NCI-H1105 (cell line): ENCODE measurements at regions not wholly inside any gene's neighbourhood (a gene's known extent, or its start where the extent isn't known, plus 50 kb on each side); places are given as distances from the start of the nearest gene placed in this dataset.

Experiments used
- DNase-seq: peaks from one replicate; lab custom pipeline; 2025; lab: John Stamatoyannopoulos, UW

DNA sequence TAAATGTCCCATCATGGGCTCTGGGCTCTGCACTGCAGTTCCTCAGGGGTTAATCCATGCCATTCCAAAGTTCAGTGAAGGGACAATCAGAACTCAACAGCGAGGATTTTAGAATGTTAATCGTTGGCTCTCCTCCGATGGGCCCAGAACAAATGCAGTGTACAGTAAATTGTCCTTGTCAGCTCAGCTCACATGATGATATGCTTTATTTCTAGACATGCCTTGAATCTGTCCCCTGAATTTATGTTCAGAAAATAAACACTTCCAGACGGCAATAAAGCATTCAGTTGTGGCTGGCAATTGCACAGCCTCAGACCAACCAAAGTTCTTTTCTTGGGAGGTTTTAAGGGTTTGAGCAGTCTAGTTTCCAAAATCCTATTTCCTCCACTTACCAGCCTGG lies 981.2 kb downstream of the BCL11A start:
- no peak for DNase-seq

DNA sequence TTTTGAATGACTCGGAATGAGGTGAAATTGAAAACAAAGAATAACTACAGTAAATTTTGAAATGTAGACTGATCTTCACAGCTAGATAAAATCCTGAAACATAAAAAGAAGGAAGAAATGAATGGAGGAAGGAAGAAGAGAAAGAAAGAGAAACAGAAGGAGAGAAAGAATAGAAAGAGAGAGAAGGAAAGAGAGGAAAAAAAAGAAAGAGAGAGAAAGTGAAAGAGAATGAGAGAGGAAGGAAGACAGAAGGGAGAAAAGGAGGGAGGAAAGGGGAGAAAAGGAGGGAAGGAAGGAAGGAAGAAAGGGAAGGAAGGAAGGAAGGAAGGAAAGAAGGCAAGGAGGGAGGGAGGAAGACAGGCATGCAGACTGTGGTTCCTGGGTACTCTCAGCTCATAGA lies 982.6 kb downstream of the BCL11A start:
- DNase-seq = no peak

DNA sequence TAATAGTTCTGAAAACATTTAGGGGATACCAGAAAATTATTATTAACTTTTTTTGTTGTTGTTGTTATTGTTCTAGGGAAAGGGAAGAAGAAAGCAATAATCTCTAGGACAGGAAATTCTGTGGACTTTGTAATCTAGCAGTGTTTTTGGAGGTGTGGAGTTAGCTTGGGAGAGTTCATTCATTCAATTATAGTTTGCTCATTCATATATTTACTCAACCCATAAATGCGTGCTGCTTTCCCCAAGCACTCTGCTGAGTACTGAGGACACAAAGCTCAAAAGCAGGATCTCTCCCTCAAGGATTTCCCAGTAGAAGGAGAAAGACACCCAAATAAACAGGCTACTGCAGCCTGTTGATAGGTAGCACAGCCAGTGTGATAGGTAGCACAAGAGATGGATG lies 984.3 kb downstream of the BCL11A start:
- DNase-seq = no peak

DNA sequence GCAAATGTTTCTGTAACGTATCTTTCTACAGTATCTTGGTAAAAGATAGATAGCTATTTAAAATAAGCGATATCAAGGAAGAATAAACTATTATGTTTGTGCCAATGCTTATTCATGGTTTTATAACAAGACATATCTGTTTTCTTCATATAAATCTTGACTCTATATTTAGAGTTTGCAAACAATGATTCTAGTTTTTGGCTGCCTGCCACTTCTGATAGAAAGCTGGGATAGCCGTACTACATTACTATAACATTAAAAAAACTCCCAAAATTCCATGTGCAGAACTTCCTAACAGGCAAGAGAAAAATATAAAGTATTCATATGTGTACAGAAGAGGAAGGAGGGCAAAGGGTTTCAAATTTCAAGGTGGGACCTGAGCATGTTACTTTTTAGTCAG lies 985.0 kb downstream of the BCL11A start:
- DNase-seq = no peak

DNA sequence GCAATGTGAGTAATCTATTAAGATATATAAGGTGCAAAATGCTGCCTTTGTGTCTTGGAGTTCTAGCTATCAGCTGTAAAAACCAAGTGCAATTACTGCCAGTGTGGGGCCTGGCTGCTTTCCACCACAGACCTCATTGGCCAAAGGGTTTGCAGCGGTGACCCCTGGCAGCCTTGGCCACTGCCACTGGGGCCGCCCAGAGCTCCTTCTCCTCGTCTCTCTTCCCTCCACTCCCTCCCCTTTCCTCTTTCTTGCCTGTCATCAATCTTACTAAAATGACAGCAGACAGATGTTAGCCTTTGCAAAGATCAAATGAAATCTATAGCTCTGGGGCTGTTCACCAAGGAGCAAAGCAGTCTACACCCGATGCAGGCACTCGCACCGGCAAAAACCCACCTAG lies 986.3 kb downstream of the BCL11A start:
- DNase-seq = no peak

DNA sequence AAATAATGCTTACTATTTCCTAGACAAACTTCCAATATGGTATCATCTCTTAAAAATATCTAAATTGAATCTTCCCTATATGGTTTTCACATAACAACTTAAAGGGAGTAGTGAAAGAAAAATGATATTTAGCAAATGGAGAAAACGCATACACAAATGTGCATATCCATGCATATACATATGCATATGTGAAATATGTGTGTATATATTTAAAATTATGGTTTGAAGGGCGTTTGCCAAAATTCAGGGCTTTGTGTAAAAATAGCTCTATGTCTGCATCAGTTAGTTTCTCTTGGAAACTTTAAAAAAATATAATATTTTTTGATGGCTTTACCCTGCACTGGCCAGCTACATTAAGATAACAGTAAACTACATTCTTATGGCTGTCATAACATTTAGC lies 986.7 kb downstream of the BCL11A start:
- DNase-seq = no peak

DNA sequence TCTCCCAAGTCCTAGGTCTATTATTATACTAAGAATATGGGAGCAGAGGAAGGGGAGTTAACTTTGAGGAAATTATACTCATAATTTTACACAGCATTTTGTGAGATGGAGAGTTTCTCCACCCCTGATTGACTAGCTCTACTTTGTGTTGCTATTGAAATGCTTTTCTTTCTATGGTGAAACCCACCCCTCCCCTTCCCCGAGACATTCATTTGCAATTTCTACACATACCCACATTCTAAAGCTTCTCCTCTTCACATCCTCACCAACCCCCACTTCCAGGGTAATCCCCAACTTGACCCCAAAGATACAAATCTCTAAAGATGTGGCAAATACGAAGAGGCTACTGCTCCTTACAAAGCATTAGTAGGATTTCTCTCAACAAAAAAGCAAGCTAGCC lies 992.2 kb downstream of the BCL11A start:
- DNase-seq = no peak

DNA sequence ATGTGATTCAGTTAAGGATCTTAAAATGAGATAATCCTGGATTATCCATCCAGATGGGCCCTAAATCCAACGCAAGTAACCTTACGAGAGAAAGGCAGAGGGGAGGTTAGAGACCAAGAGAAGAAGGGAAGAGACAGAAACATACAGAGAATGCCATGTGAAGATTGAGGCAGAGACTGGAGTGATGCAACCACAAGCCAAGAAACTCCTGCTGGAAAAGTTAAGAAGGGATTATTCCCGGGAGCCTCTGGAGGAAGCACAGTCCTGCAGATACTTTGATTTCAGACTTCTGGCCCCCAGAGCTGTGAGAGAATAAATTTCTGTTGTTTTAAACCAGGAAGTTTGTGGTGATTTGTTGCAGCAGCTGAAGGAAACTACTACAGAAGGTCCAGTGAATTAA lies 992.7 kb downstream of the BCL11A start:
- no peak for DNase-seq

DNA sequence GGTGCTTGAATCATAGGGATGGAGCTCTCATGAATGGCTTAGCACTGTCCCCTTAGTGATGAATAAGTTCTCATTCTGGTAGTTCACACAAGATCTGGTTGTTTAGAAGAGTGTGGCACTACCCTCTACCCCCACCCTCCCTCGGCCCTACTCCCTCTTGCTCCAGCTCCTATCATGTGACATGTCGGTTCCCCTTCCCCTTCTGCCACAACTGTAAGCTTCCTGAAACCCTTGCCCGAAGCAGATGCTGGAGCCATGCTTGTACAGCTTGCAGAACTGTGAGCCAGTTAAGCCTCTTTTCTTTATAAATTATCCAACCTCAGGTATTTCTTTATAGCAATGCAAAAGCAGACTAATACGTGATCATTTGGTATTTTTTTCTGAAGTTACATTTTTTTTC lies 1012.6 kb downstream of the BCL11A start:
- DNase-seq = no peak

DNA sequence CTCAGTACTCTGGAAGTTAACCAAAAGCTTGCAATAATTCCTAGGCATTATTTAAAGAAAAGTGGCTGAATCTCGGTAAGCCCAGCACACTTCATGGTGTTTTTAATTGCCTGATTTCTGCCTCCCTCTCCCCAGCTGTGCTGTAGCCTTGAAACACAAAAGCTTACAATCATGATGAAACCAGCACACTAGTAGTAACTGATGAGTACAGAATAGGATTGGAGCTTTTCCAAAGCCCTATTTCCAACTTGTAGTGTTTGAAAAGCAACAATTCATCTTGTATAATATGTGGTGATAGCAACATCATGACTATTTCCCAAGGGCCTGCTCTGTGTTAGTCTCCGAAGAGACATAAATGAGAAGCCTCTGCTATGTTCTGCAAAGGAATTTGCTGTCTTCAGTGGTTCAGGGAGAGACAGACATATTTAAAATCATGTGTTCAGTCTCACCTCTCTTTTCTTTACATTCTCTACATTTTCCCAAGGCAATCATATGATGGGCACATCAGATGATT lies 1015.0 kb downstream of the BCL11A start:
- no peak for DNase-seq

DNA sequence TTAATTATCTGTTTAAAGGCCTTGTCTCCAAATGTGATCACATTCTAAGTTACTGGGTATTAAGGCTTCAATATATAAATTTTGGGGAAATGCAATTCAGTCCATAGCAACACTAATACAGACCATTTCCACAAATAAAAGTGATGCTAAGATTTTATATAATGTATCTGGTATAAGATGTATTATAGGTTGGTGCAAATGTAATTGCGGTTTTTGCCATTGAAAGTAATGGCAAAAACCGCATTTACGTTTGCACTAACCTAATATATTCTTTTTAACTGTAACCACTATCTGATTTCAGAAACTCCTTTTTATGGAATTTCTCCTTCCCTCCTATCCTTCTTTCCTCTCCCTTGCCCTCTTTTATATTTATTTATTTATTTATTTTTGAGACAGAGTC lies 1020.6 kb downstream of the BCL11A start:
- DNase-seq = no peak

DNA sequence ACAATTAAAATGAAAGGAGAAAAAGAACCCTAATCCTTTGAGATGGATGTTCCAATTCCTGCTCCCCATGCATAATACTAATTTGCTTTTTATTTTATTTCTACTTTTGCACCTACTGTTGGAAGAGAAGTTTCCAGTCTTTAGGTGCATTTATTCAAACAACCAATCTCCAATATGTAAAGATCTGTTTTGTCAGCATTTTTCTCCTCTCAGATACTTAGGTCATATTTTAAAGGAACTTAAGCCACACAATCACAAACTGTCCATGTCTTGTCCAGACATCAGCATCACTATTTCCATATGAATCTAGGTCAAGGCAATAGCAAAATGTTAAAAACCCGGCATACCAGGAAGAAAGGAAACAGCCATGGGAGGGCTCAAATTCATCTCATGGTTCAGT lies 1023.2 kb downstream of the BCL11A start:
- DNase-seq = no peak

DNA sequence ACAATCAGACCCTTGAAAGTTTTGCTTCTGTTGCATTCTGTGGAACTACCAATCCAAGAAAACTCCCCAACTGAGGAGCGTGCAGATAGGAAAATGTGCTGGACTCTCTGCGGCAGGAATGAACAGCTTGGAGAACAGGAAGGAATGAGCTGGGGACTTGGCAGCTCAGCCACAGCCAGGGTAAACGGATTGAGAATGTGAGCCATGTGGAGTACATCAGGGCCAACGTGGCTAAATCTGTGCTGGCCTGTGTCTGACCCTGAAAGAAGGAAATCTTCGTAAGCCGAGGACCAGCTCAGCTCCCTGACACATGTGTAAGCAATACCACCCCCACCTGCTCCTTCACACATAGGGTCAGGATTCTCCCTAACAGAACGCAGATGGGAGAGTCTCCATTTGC lies 1023.7 kb downstream of the BCL11A start:
- DNase-seq = no peak

DNA sequence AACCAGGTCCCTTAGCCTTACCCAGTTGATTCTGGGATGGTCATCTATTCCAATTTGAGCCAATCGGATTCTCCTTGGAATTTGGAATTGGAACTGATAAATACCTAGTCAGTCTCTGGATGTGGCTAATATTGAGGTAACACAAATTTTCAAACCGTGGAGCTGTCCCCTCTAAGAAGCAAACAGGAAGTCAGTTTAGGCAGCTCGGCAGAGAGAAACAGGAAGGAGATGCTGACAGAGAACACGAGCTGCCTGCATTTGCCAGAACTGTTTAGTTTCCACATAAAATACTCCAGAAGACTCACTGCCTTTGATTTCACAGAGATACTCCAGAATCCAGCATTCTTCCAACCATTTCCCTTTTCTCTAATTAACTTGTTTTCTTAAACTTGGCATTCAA lies 1024.9 kb downstream of the BCL11A start:
- no peak for DNase-seq

DNA sequence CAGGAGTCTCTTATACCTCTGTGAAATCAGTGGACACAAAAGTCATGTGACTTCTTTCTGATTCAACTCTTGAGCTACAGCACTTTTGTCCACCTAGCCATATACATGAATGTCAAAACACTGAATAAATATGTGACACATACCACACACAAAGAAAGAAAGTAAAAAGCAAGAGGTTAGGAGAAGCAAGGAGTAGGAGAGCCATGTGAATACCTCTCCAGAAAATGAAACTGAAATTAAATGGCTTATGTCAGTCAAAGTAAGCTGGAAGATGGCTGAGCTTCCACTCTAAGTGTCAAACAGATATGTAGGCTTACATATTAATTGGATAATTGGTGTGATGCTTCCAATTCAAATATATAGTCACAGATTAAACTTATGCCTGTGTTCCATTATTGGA lies 1050.5 kb downstream of the BCL11A start:
- no peak for DNase-seq

DNA sequence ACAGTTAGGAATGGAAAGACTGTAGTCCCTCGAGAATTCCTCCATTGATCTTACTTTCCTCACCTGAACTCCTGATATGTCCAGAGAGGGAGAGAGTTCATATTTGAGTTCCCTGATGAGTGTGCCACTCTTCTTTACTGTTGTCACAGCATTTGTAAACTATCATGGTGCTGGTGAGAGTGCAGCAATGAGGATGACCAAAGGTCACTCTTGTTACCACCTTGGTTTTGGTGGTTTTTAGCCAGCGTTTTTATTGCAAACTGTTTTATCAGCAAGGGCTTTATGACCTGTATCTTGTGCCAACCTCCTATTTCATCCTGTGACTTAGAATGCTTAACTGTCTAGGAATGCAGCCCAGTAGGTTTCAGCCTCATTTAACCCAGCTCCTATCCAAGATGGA lies 1062.5 kb downstream of the BCL11A start:
- DNase-seq = no peak

DNA sequence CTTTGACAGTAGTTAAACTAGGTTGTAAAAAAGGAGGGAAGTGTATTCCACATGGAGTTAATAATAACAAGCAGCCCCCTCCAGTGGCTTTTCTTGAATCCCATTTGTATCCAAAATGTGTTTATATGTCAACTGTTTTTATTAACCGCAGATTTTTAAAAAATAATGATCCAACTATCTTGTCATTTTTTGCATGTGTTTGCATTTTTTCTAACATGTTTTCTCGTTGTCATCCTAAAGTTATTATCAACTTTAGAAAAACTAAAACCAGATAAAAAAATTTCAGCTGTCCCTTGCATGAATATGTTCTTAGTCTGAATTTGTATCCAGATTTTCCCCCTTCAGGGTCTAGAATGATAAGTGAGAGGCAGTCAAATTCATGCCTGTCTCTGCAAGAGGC lies 1063.3 kb downstream of the BCL11A start:
- no peak for DNase-seq

DNA sequence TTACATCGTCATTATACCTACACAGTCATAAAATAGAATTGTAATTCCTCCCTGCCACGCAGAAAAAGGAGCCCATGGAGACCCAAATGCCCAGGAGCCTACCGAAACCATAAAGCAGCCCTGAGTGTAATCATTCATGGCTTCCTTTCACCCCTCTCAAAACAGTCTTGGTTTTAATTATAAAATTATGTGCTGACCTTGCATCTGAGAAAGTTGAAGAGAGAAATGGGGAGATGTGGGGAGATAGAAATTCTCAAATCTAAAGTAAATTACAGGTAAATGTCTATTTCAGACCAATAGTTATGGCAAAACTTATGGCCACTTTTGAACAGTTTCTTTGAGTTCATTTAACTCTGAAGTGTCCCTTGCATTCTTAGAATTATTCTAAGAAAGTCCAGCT lies 1068.8 kb downstream of the BCL11A start:
- no peak for DNase-seq

DNA sequence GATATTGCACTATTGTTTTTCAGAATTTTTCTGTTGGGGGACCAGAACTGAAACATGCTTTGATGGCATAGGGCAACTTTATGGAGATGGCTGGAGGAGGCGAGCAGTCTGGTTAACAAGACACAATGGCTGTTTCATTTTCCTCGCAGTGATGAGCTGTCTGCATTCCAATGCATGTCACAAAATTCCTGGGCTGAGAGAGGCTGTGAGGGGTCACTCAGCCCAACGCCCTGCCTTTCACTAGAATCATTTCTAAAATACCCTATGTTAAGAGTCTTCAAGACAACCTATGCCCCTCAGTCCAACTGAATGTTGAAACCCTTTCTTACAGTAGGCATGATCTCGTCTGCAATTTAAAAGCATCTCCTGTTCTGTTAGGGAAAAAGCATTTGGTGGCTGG lies 1090.0 kb downstream of the BCL11A start:
- no peak for DNase-seq

DNA sequence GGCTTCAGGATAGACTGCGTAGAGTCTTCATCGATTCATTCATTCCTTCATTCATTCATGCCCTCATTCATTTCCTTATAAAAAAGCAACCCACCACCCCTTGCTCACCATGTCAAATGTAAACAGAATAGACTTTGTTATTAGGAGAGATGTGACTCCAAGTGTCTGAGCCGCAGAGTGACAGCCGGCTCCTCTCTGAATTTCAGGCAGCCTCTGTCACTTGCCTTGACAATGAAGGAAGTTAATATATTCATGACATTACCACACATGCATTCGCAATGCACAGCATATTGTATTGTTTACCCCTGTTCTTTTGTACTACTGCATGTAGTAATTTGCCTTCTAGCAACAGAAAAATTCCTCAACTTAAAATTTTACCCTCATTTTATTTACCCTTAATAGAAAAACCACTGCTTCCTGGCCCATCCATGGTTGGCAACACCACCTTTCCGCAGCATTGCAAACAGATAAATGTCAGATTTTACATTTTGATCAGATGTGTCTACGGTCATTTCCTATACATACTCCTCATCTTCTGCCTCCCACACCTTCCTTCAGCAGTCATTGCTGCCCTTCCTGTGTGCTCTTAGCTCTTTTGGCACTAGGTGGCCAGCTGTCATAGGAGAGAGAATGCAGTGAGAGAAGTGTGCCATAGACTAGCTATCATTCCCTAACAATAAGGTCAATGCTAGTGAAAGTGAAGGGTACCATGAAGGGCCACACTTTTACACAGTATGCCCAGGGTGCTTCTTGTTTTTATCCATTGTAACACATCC lies 1090.8 kb downstream of the BCL11A start:
- DNase-seq = no peak

DNA sequence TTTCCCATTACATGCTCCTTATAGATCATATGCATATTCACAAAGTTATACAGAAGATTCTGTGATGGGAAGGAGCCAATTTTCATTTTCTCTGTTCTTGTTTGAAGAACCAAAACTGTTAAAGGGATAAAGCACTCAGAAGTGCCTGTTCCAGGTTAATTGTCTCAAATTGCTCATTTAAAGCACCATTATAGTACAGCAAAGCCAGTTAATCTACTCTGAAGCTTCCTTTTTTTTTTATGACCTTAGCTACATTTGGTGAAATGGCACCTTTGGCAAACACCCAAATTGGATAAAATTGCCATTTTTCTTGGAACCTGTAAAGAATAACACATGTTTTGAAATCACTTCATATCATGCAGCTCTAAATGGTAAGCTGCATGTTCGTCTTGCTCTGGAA lies 1092.3 kb downstream of the BCL11A start:
- DNase-seq = peak; percentile 81

DNA sequence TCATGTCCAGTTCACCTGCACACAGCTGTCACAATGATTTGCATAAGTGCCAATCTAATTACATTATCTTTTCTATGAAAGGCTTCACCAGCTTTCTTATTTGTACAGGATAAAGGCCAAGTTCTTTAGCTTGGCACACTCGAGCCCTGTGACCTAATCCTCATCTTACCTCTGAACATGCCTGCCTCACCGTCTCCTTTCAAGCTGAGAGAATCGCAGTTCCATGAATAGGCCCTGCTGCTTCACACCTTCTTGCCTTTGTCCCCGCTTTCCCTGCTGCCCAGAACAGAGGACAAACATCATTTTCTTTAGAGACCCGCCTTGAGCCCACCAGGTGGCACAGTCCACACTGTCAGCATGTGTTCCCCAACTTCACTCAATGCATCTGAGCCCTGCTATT lies 1094.7 kb downstream of the BCL11A start:
- peak; percentile 83 for DNase-seq

DNA sequence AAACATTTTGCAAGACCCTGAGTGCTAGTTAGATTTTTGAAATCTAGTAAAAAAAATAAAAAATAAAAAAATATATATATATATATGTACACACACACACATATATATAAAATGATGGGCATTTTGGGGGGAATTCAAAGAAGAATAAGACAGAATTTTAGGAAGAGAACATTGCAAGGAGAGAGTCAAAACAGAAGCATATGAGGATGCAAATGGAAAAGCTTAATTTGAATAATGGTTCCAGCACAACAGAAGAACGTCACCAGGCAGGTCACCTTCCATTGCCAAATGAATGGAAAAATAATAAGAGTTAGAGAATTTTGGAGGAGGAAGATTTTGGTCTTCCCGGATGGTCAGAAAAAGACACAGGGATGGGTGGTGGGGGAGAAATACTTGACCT lies 1097.2 kb downstream of the BCL11A start:
- DNase-seq = no peak

DNA sequence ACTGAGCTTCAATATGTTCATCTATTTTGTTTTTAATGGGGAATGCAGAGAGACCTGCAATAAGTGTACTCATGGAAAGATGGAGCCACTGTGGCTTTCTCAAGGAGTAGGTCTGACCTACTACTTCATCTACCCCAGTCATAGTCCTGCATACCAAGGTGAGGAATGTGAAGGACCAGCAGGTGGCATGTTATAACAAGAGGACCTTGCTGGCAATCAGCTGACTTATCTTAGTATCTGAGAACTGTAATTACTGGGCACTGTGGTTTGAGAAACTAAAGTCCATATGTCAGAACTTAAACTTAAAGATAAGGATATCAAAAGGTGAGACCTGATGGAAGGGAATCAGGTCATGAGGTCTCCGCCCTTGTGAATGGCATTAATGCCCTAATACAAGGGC lies 1104.2 kb downstream of the BCL11A start:
- no peak for DNase-seq
